ENCODE measurements at regions not wholly inside any gene's neighbourhood (a gene's known extent, or its start where the extent isn't known, plus 50 kb on each side); places are given as distances from the start of the nearest gene placed in this dataset.

DNA sequence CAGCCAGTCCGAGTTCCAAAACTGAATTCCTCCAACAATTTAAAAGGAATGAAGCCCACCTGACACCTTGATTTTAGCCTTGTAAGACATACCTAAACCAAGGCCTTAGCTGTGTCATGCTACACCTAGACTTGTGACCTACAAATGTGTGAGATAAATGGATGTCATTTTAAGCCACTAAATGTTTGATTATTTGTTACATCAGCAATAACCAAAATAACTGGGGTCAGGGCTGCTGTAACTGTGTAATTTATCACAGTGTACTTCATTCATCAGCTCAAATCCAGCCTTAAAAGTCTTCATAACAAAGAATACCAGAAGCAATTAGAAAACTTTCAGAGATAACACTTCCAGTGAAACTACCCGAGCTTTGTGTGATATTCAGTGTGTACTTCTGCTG lies 673.0 kb upstream of the ANO3 start:
- Histone ChIP-seq H3K4me3 (ENCODE audit: low read length) (no peak overlapping the region), H3K4me1 (ENCODE audit: control insufficient read depth, low read depth, low read length) (no peaks in the 10 kb centered on the region), H3K9ac (ENCODE audit: low read length) (no peak overlapping the region), H4K5ac (ENCODE audit: low read length) (no peak overlapping the region), H2BK5ac (ENCODE audit: low read length) (no peak overlapping the region), H3K18ac (ENCODE audit: low read length) (no peak overlapping the region), H3K4ac (ENCODE audit: low read depth, low read length) (no peak overlapping the region), H3K79me1 (ENCODE audit: low read length) (no peaks in the 10 kb centered on the region), H3K79me2 (ENCODE audit: control insufficient read depth, insufficient read depth, low read length) (no peaks in the 10 kb centered on the region), H3K27ac (ENCODE audit: low read depth, low read length) (no peak overlapping the region), H2AK5ac (ENCODE audit: low read length) (no peak overlapping the region), H3K23ac (ENCODE audit: low read length) (no peak overlapping the region), H4K8ac (ENCODE audit: low read depth, low read length) (no peak overlapping the region), H3K36me3 (ENCODE audit: control insufficient read depth, insufficient read depth, low read length) (no peaks in the 10 kb centered on the region), H3K56ac (ENCODE audit: low read length) (no peak overlapping the region), H3K4me2 (ENCODE audit: low read length) (no peak overlapping the region), H2BK120ac (ENCODE audit: low read depth, low read length) (no peak overlapping the region), H3K27me3 (ENCODE audit: insufficient read depth, low read length, poor library complexity) (no peaks in the 10 kb centered on the region), H2BK15ac (replicated peaks; ENCODE audit: low read depth) (no peak overlapping the region)
- DNase-seq, result no peak
- no CpG with 5 or more reads among the region's 2 CpGs for WGBS (ENCODE audit: extremely low coverage, insufficient coverage, low lambda C conversion rate)

DNA sequence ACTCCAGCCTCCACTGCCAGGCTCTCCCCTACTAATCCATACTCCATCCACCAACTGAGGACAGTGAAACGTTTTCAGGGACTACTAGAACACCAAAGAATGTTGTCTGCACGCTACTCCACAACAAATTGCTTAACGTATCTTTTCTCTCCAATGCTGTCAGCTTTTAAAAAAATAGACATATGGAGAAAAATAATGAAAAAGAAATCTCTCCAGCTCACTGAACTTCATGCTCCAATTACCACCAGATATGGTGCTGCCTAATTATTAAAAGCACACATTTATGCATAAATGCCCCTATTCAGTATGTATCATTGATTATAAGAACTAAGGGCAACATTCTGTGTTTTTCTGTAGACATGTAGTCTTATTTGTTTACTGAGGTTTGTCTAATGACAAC lies 672.2 kb upstream of the ANO3 start:
- Histone ChIP-seq H3K4me2 (ENCODE audit: low read length) (no peak overlapping the region), H3K4ac (ENCODE audit: low read depth, low read length) (no peak overlapping the region), H4K5ac (ENCODE audit: low read length) (no peak overlapping the region), H3K4me1 (ENCODE audit: control insufficient read depth, low read depth, low read length) (no peaks in the 10 kb centered on the region), H3K36me3 (ENCODE audit: control insufficient read depth, insufficient read depth, low read length) (no peaks in the 10 kb centered on the region), H2BK15ac (replicated peaks; ENCODE audit: low read depth) (no peak overlapping the region), H3K27me3 (ENCODE audit: insufficient read depth, low read length, poor library complexity) (no peaks in the 10 kb centered on the region), H3K4me3 (ENCODE audit: low read length) (no peak overlapping the region), H3K27ac (ENCODE audit: low read depth, low read length) (no peak overlapping the region), H4K8ac (ENCODE audit: low read depth, low read length) (no peak overlapping the region), H2AK5ac (ENCODE audit: low read length) (no peak overlapping the region), H2BK120ac (ENCODE audit: low read depth, low read length) (no peak overlapping the region), H2BK5ac (ENCODE audit: low read length) (no peak overlapping the region), H3K79me2 (ENCODE audit: control insufficient read depth, insufficient read depth, low read length) (no peaks in the 10 kb centered on the region), H3K56ac (ENCODE audit: low read length) (no peak overlapping the region), H3K9ac (ENCODE audit: low read length) (no peak overlapping the region), H3K18ac (ENCODE audit: low read length) (no peak overlapping the region), H3K23ac (ENCODE audit: low read length) (no peak overlapping the region), H3K79me1 (ENCODE audit: low read length) (no peaks in the 10 kb centered on the region)
- no peak for DNase-seq
- WGBS (ENCODE audit: extremely low coverage, insufficient coverage, low lambda C conversion rate), result no CpG with 5 or more reads among the region's 3 CpGs

DNA sequence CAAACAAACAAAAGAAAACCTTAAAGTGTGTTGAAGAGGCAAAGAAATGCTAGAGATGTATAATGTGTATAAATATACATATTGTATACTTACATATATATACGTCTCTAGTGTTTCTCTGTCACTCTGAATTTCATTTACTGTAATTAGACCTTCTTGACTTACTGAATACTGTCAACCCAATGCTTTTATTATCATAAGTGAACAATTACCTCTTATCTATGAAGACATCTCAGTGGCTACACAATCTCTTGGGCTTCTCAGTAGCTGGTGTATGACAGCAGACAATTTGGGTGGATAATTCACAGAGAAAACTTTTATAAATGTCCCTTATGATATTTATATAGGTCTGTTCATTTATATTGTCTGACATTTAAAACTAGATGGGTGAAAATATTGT lies 664.1 kb upstream of the ANO3 start:
- WGBS (ENCODE audit: extremely low coverage, insufficient coverage, low lambda C conversion rate), result no CpG with 5 or more reads among the region's 1 CpG
- Histone ChIP-seq H3K36me3 (ENCODE audit: control insufficient read depth, insufficient read depth, low read length) (no peaks in the 10 kb centered on the region), H3K23ac (ENCODE audit: low read length) (no peak overlapping the region), H3K18ac (ENCODE audit: low read length) (no peak overlapping the region), H3K56ac (ENCODE audit: low read length) (no peak overlapping the region), H3K4me1 (ENCODE audit: control insufficient read depth, low read depth, low read length) (no peaks in the 10 kb centered on the region), H2AK5ac (ENCODE audit: low read length) (no peak overlapping the region), H3K79me2 (ENCODE audit: control insufficient read depth, insufficient read depth, low read length) (no peaks in the 10 kb centered on the region), H3K9ac (ENCODE audit: low read length) (no peak overlapping the region), H3K4ac (ENCODE audit: low read depth, low read length) (no peak overlapping the region), H3K79me1 (ENCODE audit: low read length) (no peaks in the 10 kb centered on the region), H3K27ac (ENCODE audit: low read depth, low read length) (no peak overlapping the region), H2BK5ac (ENCODE audit: low read length) (no peak overlapping the region), H4K8ac (ENCODE audit: low read depth, low read length) (no peak overlapping the region), H3K4me3 (ENCODE audit: low read length) (no peak overlapping the region), H3K4me2 (ENCODE audit: low read length) (no peak overlapping the region), H2BK15ac (replicated peaks; ENCODE audit: low read depth) (no peak overlapping the region), H4K5ac (ENCODE audit: low read length) (no peak overlapping the region), H3K27me3 (ENCODE audit: insufficient read depth, low read length, poor library complexity) (no peaks in the 10 kb centered on the region), H2BK120ac (ENCODE audit: low read depth, low read length) (no peak overlapping the region)
- DNase-seq, result no peak

DNA sequence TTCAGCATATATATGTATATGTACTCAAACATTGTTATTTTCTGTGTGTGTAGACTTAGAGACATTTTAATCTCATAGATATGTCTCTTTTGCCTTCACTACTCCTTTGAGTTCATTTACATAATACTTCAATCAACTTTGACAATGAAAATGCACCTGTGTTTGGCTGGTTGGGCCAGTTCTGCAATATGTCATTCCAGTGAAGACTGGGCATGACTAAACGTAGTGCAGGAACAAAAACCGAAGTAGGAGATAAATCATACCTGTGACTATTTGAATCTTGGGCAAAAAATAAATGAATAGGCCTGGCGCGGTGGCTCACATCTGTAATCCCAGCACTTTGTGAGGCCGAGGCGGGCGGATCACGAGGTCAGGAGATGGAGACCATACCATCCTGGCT lies 640.0 kb upstream of the ANO3 start:
- Histone ChIP-seq H2AK5ac (ENCODE audit: low read length) (no peak overlapping the region), H2BK15ac (replicated peaks; ENCODE audit: low read depth) (no peak overlapping the region), H3K79me1 (ENCODE audit: low read length) (no peaks in the 10 kb centered on the region), H3K27me3 (ENCODE audit: insufficient read depth, low read length, poor library complexity) (no peaks in the 10 kb centered on the region), H3K56ac (ENCODE audit: low read length) (no peak overlapping the region), H4K5ac (ENCODE audit: low read length) (no peak overlapping the region), H3K79me2 (ENCODE audit: control insufficient read depth, insufficient read depth, low read length) (no peaks in the 10 kb centered on the region), H2BK5ac (ENCODE audit: low read length) (no peak overlapping the region), H3K4me1 (ENCODE audit: control insufficient read depth, low read depth, low read length) (no peaks in the 10 kb centered on the region), H3K23ac (ENCODE audit: low read length) (no peak overlapping the region), H4K8ac (ENCODE audit: low read depth, low read length) (no peak overlapping the region), H3K4ac (ENCODE audit: low read depth, low read length) (no peak overlapping the region), H3K18ac (ENCODE audit: low read length) (no peak overlapping the region), H3K4me2 (ENCODE audit: low read length) (no peak overlapping the region), H3K36me3 (ENCODE audit: control insufficient read depth, insufficient read depth, low read length) (no peaks in the 10 kb centered on the region), H3K27ac (ENCODE audit: low read depth, low read length) (no peak overlapping the region), H2BK120ac (ENCODE audit: low read depth, low read length) (no peak overlapping the region), H3K4me3 (ENCODE audit: low read length) (no peak overlapping the region), H3K9ac (ENCODE audit: low read length) (no peak overlapping the region)
- DNase-seq, result no peak
- no CpG with 5 or more reads among the region's 8 CpGs for WGBS (ENCODE audit: extremely low coverage, insufficient coverage, low lambda C conversion rate)

GRCh38 chr11:25702417-25702816 lies 629.5 kb upstream of the ANO3 start:
- WGBS (ENCODE audit: extremely low coverage, insufficient coverage, low lambda C conversion rate), result no CpG with 5 or more reads among the region's 1 CpG
- no peak overlapping the region for H2AK5ac ChIP-seq (ENCODE audit: low read length)
- no peaks in the 10 kb centered on the region for H3K36me3 ChIP-seq (ENCODE audit: control insufficient read depth, insufficient read depth, low read length)
- H3K18ac ChIP-seq (ENCODE audit: low read length), result no peak overlapping the region
- no peak overlapping the region for H2BK5ac ChIP-seq (ENCODE audit: low read length)
- no peak overlapping the region for H3K9ac ChIP-seq (ENCODE audit: low read length)
- H3K23ac ChIP-seq (ENCODE audit: low read length), result no peak overlapping the region
- H3K4me2 ChIP-seq (ENCODE audit: low read length), result no peak overlapping the region
- DNase-seq, result no peak
- no peak overlapping the region for H2BK120ac ChIP-seq (ENCODE audit: low read depth, low read length)
- H4K8ac ChIP-seq (ENCODE audit: low read depth, low read length), result no peak overlapping the region
- no peaks in the 10 kb centered on the region for H3K4me1 ChIP-seq (ENCODE audit: control insufficient read depth, low read depth, low read length)
- no peak overlapping the region for H3K56ac ChIP-seq (ENCODE audit: low read length)
- H3K27ac ChIP-seq (ENCODE audit: low read depth, low read length), result no peak overlapping the region
- no peak overlapping the region for H3K4ac ChIP-seq (ENCODE audit: low read depth, low read length)
- no peak overlapping the region for H4K5ac ChIP-seq (ENCODE audit: low read length)
- no peaks in the 10 kb centered on the region for H3K27me3 ChIP-seq (ENCODE audit: insufficient read depth, low read length, poor library complexity)
- no peak overlapping the region for H3K4me3 ChIP-seq (ENCODE audit: low read length)
- H3K79me1 ChIP-seq (ENCODE audit: low read length), result no peaks in the 10 kb centered on the region
- no peak overlapping the region for H2BK15ac ChIP-seq (replicated peaks; ENCODE audit: low read depth)
- no peaks in the 10 kb centered on the region for H3K79me2 ChIP-seq (ENCODE audit: control insufficient read depth, insufficient read depth, low read length)

GRCh38 chr11:25710975-25711374 lies 621.0 kb upstream of the ANO3 start:
- no peak overlapping the region for H3K4me2 ChIP-seq (ENCODE audit: low read length)
- no peak overlapping the region for H4K8ac ChIP-seq (ENCODE audit: low read depth, low read length)
- no peaks in the 10 kb centered on the region for H3K79me1 ChIP-seq (ENCODE audit: low read length)
- H2BK120ac ChIP-seq (ENCODE audit: low read depth, low read length), result no peak overlapping the region
- no peaks in the 10 kb centered on the region for H3K79me2 ChIP-seq (ENCODE audit: control insufficient read depth, insufficient read depth, low read length)
- no peak overlapping the region for H3K23ac ChIP-seq (ENCODE audit: low read length)
- H3K36me3 ChIP-seq (ENCODE audit: control insufficient read depth, insufficient read depth, low read length), result no peaks in the 10 kb centered on the region
- no peak overlapping the region for H3K18ac ChIP-seq (ENCODE audit: low read length)
- no peak overlapping the region for H3K27ac ChIP-seq (ENCODE audit: low read depth, low read length)
- H2BK5ac ChIP-seq (ENCODE audit: low read length), result no peak overlapping the region
- no peak overlapping the region for H4K5ac ChIP-seq (ENCODE audit: low read length)
- no peak overlapping the region for H2BK15ac ChIP-seq (replicated peaks; ENCODE audit: low read depth)
- no peak for DNase-seq
- H3K56ac ChIP-seq (ENCODE audit: low read length), result no peak overlapping the region
- no peak overlapping the region for H2AK5ac ChIP-seq (ENCODE audit: low read length)
- no peak overlapping the region for H3K9ac ChIP-seq (ENCODE audit: low read length)
- no peak overlapping the region for H3K4me3 ChIP-seq (ENCODE audit: low read length)
- no peaks in the 10 kb centered on the region for H3K27me3 ChIP-seq (ENCODE audit: insufficient read depth, low read length, poor library complexity)
- no peaks in the 10 kb centered on the region for H3K4me1 ChIP-seq (ENCODE audit: control insufficient read depth, low read depth, low read length)
- no peak overlapping the region for H3K4ac ChIP-seq (ENCODE audit: low read depth, low read length)

All from mesendoderm (in vitro differentiated cells).